ENCODE measurements at regions not wholly inside any gene's neighbourhood (a gene's known extent, or its start where the extent isn't known, plus 50 kb on each side); places are given as distances from the start of the nearest gene placed in this dataset.

DNA sequence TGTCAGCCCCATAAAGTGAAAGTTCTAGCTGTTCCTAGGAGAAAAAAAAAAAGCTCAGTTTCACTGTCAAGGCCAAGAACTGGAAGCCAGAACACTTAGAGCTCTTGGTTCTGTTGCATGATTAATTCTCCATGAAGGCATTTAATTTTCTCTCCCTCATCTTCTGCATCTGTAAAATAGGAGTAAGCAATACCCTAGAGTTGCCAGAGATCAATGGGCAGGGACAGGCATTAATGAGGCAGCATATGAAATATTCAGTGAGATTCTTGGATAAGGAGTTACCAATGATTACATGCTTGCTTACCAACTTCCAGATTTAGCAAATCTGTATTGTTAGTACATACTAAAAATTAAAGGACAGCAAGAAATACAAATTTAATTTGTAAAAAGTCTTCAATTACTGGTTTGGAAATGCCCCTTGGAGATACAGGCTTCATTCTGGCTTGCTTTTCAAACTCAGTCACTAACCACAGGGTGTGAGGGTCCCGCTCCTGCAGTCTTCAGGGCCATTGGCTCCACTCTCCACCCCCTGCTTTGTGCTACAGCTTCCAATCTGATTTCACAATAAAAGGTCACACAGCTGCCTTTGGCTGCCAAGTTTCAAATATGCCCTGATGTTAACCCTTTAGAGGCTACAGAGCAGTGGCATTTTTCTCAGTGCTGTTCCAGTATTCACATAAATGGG is 624.6 kb downstream of the BNC2 start:
- TF ChIP-seq, protein P1, sequence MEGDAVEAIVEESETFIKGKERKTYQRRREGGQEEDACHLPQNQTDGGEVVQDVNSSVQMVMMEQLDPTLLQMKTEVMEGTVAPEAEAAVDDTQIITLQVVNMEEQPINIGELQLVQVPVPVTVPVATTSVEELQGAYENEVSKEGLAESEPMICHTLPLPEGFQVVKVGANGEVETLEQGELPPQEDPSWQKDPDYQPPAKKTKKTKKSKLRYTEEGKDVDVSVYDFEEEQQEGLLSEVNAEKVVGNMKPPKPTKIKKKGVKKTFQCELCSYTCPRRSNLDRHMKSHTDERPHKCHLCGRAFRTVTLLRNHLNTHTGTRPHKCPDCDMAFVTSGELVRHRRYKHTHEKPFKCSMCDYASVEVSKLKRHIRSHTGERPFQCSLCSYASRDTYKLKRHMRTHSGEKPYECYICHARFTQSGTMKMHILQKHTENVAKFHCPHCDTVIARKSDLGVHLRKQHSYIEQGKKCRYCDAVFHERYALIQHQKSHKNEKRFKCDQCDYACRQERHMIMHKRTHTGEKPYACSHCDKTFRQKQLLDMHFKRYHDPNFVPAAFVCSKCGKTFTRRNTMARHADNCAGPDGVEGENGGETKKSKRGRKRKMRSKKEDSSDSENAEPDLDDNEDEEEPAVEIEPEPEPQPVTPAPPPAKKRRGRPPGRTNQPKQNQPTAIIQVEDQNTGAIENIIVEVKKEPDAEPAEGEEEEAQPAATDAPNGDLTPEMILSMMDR (conservative IDR thresholded peaks at IDR 0.05 in 1 of 2, IDR thresholded peaks at IDR 0.05 in 1 of 2; ENCODE audit: extremely low read depth in 1 of 2, insufficient read depth in 1 of 2, low read depth in 1 of 2, low read length in 2 of 2), result no peak
- no peak for TF ChIP-seq EZH2 (IDR thresholded peaks at IDR 0.05; ENCODE audit: borderline replicate concordance, low read length)

Measured in mammary epithelial cell (primary cell).